ENCODE measurements at regions not wholly inside any gene's neighbourhood (a gene's known extent, or its start where the extent isn't known, plus 50 kb on each side); places are given as distances from the start of the nearest gene placed in this dataset.
"Not testable (repeated sequence)": the region's sequence is repeated elsewhere in the genome, so short reads cannot be mapped to it uniquely, and the experiment has no call there.

GRCh38 chr7:87007038-87007437 is 52.4 kb downstream of the ELAPOR2 start:
- DNase-seq = no peak

GRCh38 chr7:87004956-87005355 is 54.5 kb downstream of the ELAPOR2 start:
- no peak for DNase-seq

GRCh38 chr7:87003872-87004798 is 55.3 kb downstream of the ELAPOR2 start:
- DNase-seq = no peak

- DNase-seq = no peak
Measured at GRCh38 chr7:87001214-87001613, 58.2 kb downstream of the ELAPOR2 start.

- no peak for DNase-seq
Measured at GRCh38 chr7:87000344-87000743, 59.1 kb downstream of the ELAPOR2 start.

GRCh38 chr7:86999750-87000149 is 59.7 kb downstream of the ELAPOR2 start:
- DNase-seq = no peak

- DNase-seq = no peak
Measured at GRCh38 chr7:86995814-86996213, 63.6 kb downstream of the ELAPOR2 start.

- DNase-seq = no peak
Measured at GRCh38 chr7:86995052-86995725, 64.3 kb downstream of the ELAPOR2 start.

- no peak for DNase-seq
Measured at GRCh38 chr7:86991771-86992191, 67.7 kb downstream of the ELAPOR2 start.

GRCh38 chr7:86991093-86991769 is 68.2 kb downstream of the ELAPOR2 start:
- no peak for DNase-seq

- no peak for DNase-seq
Measured at GRCh38 chr7:86989407-86989806, 70.0 kb downstream of the ELAPOR2 start.

GRCh38 chr7:86987834-86988233 is 71.6 kb downstream of the ELAPOR2 start:
- not testable (repeated sequence) for DNase-seq

- not testable (repeated sequence) for DNase-seq
Measured at GRCh38 chr7:86987358-86987757, 72.1 kb downstream of the ELAPOR2 start.

- not testable (repeated sequence) for DNase-seq
Measured at GRCh38 chr7:86985342-86985741, 74.1 kb downstream of the ELAPOR2 start.

GRCh38 chr7:86983654-86984053 is 75.8 kb downstream of the ELAPOR2 start:
- DNase-seq = not testable (repeated sequence)

GRCh38 chr7:86981937-86982336 is 77.5 kb downstream of the ELAPOR2 start:
- DNase-seq = not testable (repeated sequence)

- no peak for DNase-seq
Measured at GRCh38 chr7:86981127-86981526, 78.3 kb downstream of the ELAPOR2 start.

- DNase-seq = no peak
Measured at GRCh38 chr7:86980223-86980622, 79.2 kb downstream of the ELAPOR2 start.

GRCh38 chr7:86978808-86979506 is 80.5 kb downstream of the ELAPOR2 start:
- DNase-seq = no peak

GRCh38 chr7:86976958-86977357 is 82.5 kb downstream of the ELAPOR2 start:
- DNase-seq = no peak

- DNase-seq = no peak
Measured at GRCh38 chr7:86975914-86976313, 83.5 kb downstream of the ELAPOR2 start.

- DNase-seq = no peak
Measured at GRCh38 chr7:86975449-86975848, 84.0 kb downstream of the ELAPOR2 start.

GRCh38 chr7:86972072-86972471 is 87.4 kb downstream of the ELAPOR2 start:
- no peak for DNase-seq

Measured in DMS53 (cell line).